MCF 10A (cell line): ENCODE measurements at regions not wholly inside any gene's neighbourhood (a gene's known extent, or its start where the extent isn't known, plus 50 kb on each side); places are given as distances from the start of the nearest gene placed in this dataset.

Experiments
- BruUV-seq: library from RNA; stranded (reverse); fragments of 400-500 nt; replicated peaks from 2 replicates; lab custom pipeline; 2021; lab: Mats Ljungman, UMichigan
- CTCF ChIA-PET: fragments of 300-600 bp; sonication (Branson Sonifier 250); formaldehyde crosslinking; extraction: SDS; loops from one replicate; lab custom pipeline; 2021; ENCODE audit warnings: antibody characterized with exemption, inconsistent platforms; lab: Yijun Ruan, JAX
- POLR2A ChIA-PET: fragments of 300-600, 350-650 bp; sonication (Branson Sonifier 250); formaldehyde crosslinking; extraction: SDS; loops from one replicate; lab custom pipeline; 2020; ENCODE audit warnings: antibody characterized with exemption, inconsistent platforms; lab: Yijun Ruan, JAX
- DNase-seq: peaks from one replicate; pipeline ENCODE4 v3.0.0-alpha.2; 2018; ENCODE audit not compliant: unreplicated experiment
- H3K27ac Mint-ChIP-seq: one replicate; pipeline ENCODE4 v1.8.0; 2022; ENCODE audit warnings: mild to moderate bottlenecking, low read depth, mixed read lengths; ENCODE audit not compliant: unreplicated experiment
- H3K27me3 Mint-ChIP-seq: one replicate; pipeline ENCODE4 v1.8.0; 2022; ENCODE audit warnings: mixed read lengths; ENCODE audit not compliant: insufficient read depth, unreplicated experiment
- H3K36me3 Mint-ChIP-seq: one replicate; pipeline ENCODE4 v1.8.0; 2022; ENCODE audit warnings: mild to moderate bottlenecking, moderate library complexity, mixed read lengths; ENCODE audit not compliant: insufficient read depth, unreplicated experiment
- H3K4me1 Mint-ChIP-seq: one replicate; pipeline ENCODE4 v1.8.0; 2022; ENCODE audit warnings: mixed read lengths; ENCODE audit not compliant: insufficient read depth, unreplicated experiment
- H3K4me3 Mint-ChIP-seq: one replicate; pipeline ENCODE4 v1.8.0; 2022; ENCODE audit warnings: mild to moderate bottlenecking, moderate library complexity, mixed read lengths; ENCODE audit not compliant: unreplicated experiment
- H3K9me3 Mint-ChIP-seq: one replicate; pipeline ENCODE4 v1.8.0; 2022; ENCODE audit warnings: mixed read lengths; ENCODE audit not compliant: unreplicated experiment
- intact Hi-C: fragments of 100-400 bp; cut with micrococcal nuclease; formaldehyde crosslinking; loops from 2 replicates; pipeline ENCODE4 v1.14.1; 2022
- TF ChIP-seq, protein P1 (sequence below): fragments of 200-600 bp; IDR thresholded peaks from one replicate; pipeline ENCODE4 v1.8.0; 2022; ENCODE audit warnings: antibody characterized with exemption, mild to moderate bottlenecking; ENCODE audit not compliant: unreplicated experiment

DNA sequence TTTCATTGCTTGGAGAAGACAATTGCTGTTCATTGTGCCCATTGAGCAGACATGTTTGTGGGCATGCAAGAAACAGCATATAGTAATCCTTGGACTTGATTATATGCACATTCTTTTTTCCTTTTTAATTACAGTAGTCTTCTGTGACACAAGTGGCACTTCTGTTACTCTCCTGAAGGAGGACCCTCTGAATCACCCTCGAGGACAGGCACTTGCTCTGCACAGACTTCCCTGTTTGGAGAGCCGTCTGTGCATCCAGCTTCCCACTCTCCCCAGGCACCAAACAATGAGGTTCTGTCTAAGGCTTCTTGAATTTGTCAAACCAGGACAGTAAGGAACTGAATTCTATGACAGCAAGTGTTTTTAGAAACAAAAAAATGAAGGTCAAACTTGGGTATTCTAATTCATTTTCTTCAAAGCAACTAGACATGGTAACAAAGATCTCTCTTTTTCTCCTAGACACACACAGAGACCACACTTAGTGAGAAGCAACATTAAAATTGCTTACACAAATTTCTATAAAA, 844.6 kb upstream of the ID2 start:
- TF ChIP-seq, protein P1, sequence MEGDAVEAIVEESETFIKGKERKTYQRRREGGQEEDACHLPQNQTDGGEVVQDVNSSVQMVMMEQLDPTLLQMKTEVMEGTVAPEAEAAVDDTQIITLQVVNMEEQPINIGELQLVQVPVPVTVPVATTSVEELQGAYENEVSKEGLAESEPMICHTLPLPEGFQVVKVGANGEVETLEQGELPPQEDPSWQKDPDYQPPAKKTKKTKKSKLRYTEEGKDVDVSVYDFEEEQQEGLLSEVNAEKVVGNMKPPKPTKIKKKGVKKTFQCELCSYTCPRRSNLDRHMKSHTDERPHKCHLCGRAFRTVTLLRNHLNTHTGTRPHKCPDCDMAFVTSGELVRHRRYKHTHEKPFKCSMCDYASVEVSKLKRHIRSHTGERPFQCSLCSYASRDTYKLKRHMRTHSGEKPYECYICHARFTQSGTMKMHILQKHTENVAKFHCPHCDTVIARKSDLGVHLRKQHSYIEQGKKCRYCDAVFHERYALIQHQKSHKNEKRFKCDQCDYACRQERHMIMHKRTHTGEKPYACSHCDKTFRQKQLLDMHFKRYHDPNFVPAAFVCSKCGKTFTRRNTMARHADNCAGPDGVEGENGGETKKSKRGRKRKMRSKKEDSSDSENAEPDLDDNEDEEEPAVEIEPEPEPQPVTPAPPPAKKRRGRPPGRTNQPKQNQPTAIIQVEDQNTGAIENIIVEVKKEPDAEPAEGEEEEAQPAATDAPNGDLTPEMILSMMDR: no peak
- no peak overlapping the region for H3K4me3 Mint-ChIP-seq
- BruUV-seq: no TSS peak
- no peaks in the 10 kb centered on the region for H3K9me3 Mint-ChIP-seq
- peaks cover 8% of the 10 kb centered on the region for H3K4me1 Mint-ChIP-seq
- DNase-seq: no peak
- intact Hi-C loops: no loop called here
- H3K36me3 Mint-ChIP-seq: no peaks in the 10 kb centered on the region
- no peaks in the 10 kb centered on the region for H3K27me3 Mint-ChIP-seq
- POLR2A ChIA-PET: no interaction called here
- no peak overlapping the region for H3K27ac Mint-ChIP-seq
- CTCF ChIA-PET: no interaction called here

DNA sequence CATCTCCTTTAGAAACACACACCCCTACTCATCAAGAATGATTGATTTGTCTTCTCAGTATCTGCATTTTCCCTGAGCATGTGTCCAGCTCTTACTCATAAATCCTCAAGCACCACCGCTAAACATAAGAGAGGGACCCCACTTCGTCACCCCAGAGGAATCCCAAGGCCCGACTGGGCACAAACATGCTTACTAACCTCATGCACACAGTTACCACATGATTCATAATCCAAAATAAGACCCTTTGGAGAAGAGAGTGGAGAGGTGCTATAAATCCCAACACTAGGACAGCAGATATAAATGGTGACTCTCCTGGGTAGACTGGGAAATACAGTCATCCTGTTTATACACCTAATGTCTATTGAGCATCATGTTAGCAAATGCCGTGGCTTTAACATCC, 843.2 kb upstream of the ID2 start:
- no peaks in the 10 kb centered on the region for H3K27me3 Mint-ChIP-seq
- TF ChIP-seq, protein P1: no peak
- ChIA-PET POLR2A (no interaction called here), CTCF (no interaction called here)
- H3K4me1 Mint-ChIP-seq: peaks cover 8% of the 10 kb centered on the region
- intact Hi-C loops: no loop called here
- no peak for DNase-seq
- no peak overlapping the region for H3K4me3 Mint-ChIP-seq
- no peaks in the 10 kb centered on the region for H3K36me3 Mint-ChIP-seq
- no peaks in the 10 kb centered on the region for H3K9me3 Mint-ChIP-seq
- no peak overlapping the region for H3K27ac Mint-ChIP-seq
- no TSS peak for BruUV-seq

DNA sequence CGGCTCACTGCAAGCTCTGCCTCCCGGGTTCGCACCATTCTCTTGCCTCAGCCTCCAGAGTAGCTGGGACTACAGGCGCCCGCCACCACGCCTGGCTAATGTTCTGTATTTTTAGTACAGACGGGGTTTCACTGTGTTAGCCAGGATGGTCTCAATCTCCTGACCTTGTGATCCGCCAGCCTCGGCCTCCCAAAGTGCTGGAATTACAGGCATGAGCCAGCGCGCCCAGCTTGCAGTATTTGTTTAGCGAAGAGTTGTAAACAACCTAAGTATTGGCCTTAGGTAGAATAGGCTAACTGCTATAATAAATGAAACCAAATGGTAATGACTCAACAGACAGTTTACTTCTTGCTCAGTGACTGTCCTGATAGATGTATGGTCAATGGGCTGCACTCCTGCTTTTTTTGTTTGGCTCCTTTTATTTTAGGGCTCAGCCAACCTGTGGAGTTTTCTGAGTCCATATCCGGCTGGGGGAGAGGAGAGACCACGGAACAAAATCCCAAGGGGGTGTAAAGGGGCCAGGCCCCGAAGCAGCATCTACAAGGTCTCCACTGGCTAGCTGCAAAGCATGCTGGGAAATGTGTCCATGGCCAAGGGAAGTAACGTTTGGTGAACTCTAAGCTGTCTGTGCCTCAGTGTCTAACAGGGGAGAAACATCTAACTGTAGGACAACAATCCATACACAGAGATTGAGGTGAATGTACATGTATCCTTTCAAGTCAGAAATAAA, 841.0 kb upstream of the ID2 start:
- no TSS peak for BruUV-seq
- Mint-ChIP-seq H3K4me3 (no peak overlapping the region), H3K27ac (no peak overlapping the region), H3K4me1 (peaks cover 17% of the 10 kb centered on the region), H3K9me3 (no peaks in the 10 kb centered on the region), H3K27me3 (no peaks in the 10 kb centered on the region), H3K36me3 (no peaks in the 10 kb centered on the region)
- CTCF ChIA-PET: no interaction called here
- intact Hi-C loops: no loop called here
- POLR2A ChIA-PET: no interaction called here
- DNase-seq: no peak
- TF ChIP-seq, protein P1: no peak

DNA sequence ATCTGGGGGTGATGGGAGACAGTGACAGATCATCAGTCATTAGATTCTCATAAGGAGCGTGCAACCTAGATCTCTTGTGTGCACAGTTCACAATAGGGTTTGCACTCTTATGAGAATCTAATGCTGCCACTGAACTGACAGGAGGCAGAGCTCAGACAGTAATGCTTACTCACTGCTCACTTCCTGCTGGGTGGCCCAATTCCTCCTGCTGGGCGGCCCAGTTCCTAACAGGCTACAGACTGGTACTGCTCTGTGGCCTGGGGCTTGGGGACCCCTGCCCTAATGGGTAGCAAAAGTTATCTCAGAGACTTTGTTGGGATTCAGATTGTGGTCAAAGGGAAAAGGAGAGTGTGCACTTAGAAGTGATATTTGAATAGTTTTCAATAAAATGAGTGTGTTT, 840.1 kb upstream of the ID2 start:
- TF ChIP-seq, protein P1: no peak
- no peak overlapping the region for H3K27ac Mint-ChIP-seq
- POLR2A ChIA-PET: no interaction called here
- DNase-seq: no peak
- H3K36me3 Mint-ChIP-seq: no peaks in the 10 kb centered on the region
- CTCF ChIA-PET: no interaction called here
- peaks cover 10% of the 10 kb centered on the region for H3K4me1 Mint-ChIP-seq
- H3K4me3 Mint-ChIP-seq: no peak overlapping the region
- intact Hi-C loops: no loop called here
- H3K27me3 Mint-ChIP-seq: no peaks in the 10 kb centered on the region
- H3K9me3 Mint-ChIP-seq: no peaks in the 10 kb centered on the region
- no TSS peak for BruUV-seq
